ENCODE measurements at regions not wholly inside any gene's neighbourhood (a gene's known extent, or its start where the extent isn't known, plus 50 kb on each side); places are given as distances from the start of the nearest gene placed in this dataset.
"Not testable (repeated sequence)": the region's sequence is repeated elsewhere in the genome, so short reads cannot be mapped to it uniquely, and the experiment has no call there.

- DNase-seq, result no peak
Observed at GRCh38 chr3:5488771-5489170, 301.3 kb downstream of the EDEM1 start.

- DNase-seq, result no peak
Observed at GRCh38 chr3:5489536-5489935, 302.0 kb downstream of the EDEM1 start.

DNA sequence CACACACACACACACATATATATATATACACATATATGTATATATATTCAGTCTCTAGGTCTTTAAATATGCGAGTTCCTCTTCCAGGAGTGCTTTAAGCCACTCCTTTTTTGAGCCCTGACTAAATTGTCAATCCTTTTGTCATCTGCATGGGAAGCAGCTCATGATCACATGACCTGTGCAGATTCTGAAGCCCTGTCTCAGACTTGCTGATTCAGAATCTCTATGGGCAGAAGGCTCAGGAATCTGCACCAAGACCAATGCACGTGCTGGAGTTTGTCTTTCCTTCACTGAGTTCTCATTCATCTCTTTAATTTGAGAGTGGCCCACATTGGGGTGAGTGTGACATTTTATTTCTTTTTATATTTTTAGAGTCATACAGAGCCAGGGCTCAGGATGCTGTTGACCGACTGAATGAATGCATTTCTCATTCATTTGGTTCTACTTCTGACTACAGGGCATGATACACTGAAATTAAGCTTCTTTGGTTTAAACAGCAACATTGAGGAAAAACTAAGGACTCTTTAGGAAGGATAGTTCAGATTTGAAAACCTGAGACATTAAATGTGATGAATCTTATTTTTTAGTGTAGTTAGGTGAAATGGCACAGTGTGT, 307.5 kb downstream of the EDEM1 start:
- no peak for DNase-seq

DNA sequence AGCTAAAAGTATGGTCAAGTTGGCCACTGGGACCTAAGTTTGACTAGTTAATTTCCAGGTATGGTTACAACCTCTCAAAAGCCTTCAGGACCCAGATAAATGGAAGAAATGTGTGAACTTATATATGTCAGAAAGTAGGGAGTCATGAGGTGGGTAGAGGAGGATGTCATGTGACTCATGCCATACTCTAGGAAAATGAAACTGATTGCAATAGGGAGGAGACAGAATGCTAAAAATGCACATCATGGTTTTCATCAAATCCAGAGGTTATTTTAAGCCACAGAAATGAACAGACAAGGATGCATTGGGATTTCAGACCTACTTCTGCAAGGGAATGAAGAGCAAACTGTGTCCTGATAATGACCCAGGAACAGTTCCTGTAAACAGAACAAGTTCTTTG, 310.0 kb downstream of the EDEM1 start:
- DNase-seq, result no peak

DNA sequence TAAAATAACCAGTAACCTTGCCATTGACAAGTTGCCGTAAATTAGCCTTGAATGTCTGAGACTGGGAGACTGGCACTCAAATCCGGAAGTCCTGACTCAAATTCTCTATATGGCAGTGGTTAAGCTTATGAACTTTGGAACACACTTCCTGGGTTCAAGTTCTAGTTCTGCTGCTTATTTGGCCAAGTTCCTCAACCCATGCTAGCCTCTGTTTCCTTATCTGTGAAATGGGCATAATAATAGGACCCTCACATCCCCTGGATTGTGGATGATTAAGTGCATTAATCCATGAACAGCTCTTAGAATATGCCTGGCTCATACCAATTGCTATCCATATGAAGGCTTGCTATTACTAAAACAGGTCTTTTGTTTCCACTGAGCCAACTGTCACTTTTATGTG, 311.5 kb downstream of the EDEM1 start:
- no peak for DNase-seq

DNA sequence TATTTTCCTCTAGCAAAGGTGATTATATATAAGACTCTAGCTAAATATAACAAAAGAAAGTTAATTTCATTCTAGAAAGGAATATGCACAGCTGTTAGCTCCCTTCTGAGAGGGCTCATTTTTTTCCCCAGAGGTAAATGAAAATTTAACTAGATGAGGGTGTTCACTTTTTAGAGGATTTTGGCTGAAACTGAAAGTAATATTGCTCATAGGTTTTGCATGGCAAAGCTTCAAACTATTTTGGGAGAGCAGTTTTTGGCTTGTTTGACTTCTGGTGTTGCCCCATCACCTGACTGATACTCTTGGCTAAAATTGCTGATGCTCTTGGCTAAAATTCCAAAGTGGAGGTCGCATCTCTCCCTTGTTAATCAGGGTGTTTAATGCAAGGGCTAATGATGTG, 311.9 kb downstream of the EDEM1 start:
- DNase-seq, result no peak

- DNase-seq, result no peak
Observed at GRCh38 chr3:5503136-5503535, 315.6 kb downstream of the EDEM1 start.

- DNase-seq, result no peak
Observed at GRCh38 chr3:5504135-5504534, 316.6 kb downstream of the EDEM1 start.

DNA sequence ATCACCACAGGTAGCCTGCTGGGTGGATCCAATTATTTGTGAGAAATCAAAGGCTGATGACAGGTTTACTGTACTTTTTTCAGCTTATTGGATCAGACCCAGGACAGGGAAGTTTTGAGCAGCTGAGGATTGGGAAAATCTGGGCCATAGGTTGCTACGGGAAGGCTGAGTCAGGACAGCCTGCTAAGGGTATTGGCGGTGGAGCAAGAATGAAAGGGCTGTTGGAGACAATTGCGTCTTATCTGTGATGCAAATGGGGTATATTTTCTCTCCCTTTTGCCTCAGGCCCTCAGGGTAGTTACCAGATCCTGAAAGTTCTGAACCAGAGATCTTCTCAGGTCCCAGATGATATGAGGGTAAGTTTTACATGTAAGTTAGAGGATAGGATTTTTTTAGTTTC, 317.7 kb downstream of the EDEM1 start:
- no peak for DNase-seq

- no peak for DNase-seq
Observed at GRCh38 chr3:5505997-5506396, 318.5 kb downstream of the EDEM1 start.

GRCh38 chr3:5508860-5509259, 321.4 kb downstream of the EDEM1 start:
- DNase-seq, result not testable (repeated sequence)

DNA sequence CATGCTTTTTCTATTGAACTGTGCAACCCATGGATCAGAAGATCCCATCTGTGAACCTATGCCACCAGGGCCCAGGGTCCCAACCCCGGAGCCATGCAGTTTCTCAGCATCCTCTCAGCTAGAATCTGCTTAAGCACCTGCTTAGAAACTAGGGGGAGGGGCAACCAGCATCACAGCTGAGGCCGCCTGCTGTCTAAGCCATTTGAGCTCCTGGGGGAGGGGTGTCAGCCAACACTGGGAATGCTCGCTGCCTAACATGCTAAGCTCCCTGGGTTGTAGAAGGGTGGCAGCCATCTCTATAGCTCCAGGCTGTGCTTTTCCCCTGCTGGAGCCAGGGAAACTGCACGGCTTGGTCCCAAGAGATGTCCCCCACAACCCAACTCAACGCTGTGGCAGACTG, 322.8 kb downstream of the EDEM1 start:
- no peak for DNase-seq

- no peak for DNase-seq
Observed at GRCh38 chr3:5517921-5518320, 330.4 kb downstream of the EDEM1 start.

GRCh38 chr3:5520237-5520636, 332.7 kb downstream of the EDEM1 start:
- DNase-seq, result no peak

- DNase-seq, result no peak
Observed at GRCh38 chr3:5523125-5523524, 335.6 kb downstream of the EDEM1 start.

- no peak for DNase-seq
Observed at GRCh38 chr3:5531039-5531438, 343.5 kb downstream of the EDEM1 start.

GRCh38 chr3:5531741-5532290, 344.3 kb downstream of the EDEM1 start:
- no peak for DNase-seq

- no peak for DNase-seq
Observed at GRCh38 chr3:5540532-5540931, 353.0 kb downstream of the EDEM1 start.

GRCh38 chr3:5542472-5542871, 355.0 kb downstream of the EDEM1 start:
- no peak for DNase-seq

DNA sequence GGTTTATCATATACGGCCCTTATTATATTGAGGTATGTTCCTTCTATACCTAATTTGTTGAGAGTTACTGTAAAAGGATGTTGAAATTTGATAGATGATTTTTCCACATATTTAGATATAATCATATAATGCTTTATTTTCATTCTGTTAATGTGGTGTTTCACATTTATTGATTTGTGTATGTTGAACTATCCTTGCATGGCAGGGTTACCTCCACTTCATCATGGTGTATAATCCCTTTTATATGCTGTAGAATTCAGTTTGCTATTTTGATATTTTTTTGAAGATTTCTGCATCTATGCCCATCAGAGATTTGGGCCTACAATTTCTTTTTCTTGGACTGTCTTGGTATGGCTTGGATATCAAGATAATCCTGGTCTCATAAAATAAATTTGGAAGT, 355.5 kb downstream of the EDEM1 start:
- DNase-seq, result no peak

- DNase-seq, result no peak
Observed at GRCh38 chr3:5545719-5546118, 358.2 kb downstream of the EDEM1 start.

GRCh38 chr3:5553203-5553602, 365.7 kb downstream of the EDEM1 start:
- DNase-seq, result no peak

- DNase-seq, result no peak
Observed at GRCh38 chr3:5554245-5554747, 366.8 kb downstream of the EDEM1 start.

DNA sequence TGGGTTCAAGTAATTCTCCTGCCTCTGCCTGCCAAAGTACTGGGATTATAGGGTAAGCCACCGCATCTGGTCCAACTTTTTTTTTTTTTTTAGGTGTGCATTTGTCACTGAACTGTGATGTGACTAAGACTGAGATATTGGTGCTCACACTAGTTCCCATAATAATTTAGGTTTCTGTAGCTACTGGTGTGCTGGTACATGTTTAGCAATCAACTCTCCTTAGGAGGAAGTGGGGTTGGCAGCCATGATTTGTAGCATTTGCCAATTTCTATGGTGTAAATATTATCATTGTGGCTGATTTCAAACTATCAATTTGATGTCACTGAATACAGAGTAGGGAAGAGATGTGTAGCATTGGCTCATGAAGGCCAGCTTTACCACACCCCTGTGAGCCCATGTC, 372.7 kb downstream of the EDEM1 start:
- DNase-seq, result no peak

Data from midbrain (tissue), 1 donor.